Ovary (tissue), 7 donors: ENCODE measurements at regions not wholly inside any gene's neighbourhood (a gene's known extent, or its start where the extent isn't known, plus 50 kb on each side); places are given as distances from the start of the nearest gene placed in this dataset.

Experiments used
- DNase-seq, 5 donors: peaks; one replicate each; pipeline ENCODE4 v3.0.0-alpha.2; 2019 to 2020
- H3K27ac ChIP-seq, 2 donors: fragments of 200-600 bp; one replicate each; pipeline versions ENCODE4 v1.5.1 to v1.8.0; 2019 to 2022
- H3K27me3 ChIP-seq: fragments of 200-600 bp; one replicate; pipeline ENCODE4 v1.8.0; 2022
- H3K36me3 ChIP-seq: fragments of 200-600 bp; sonication (generic); one replicate; pipeline ENCODE4 v1.5.1; 2019
- H3K4me1 ChIP-seq: one replicate; pipeline ENCODE4 v1.8.1; 2013; ENCODE audit warnings: mild to moderate bottlenecking, moderate library complexity; ENCODE audit not compliant: insufficient read depth
- H3K4me3 ChIP-seq: fragments of 200-600 bp; sonication (generic); one replicate; pipeline ENCODE4 v1.5.1; 2017
- H3K9me3 ChIP-seq, 2 donors: fragments of 200-600 bp in 1 of 2; sonication (generic) in 1 of 2; one replicate each; pipeline versions ENCODE4 v1.5.1 to v1.8.1; 2013 to 2019; ENCODE audit warnings: mild to moderate bottlenecking in 1 of 2, moderate library complexity in 1 of 2
- EP300 ChIP-seq: sonication (generic); formaldehyde crosslinking; IDR thresholded peaks from one replicate; pipeline ENCODE4 v1.6.1; 2017; ENCODE audit warnings: antibody characterized with exemption
- POLR2A ChIP-seq: fragments of 450-650 bp; IDR thresholded peaks from one replicate; pipeline ENCODE4 v1.6.1; 2017; ENCODE audit warnings: antibody characterized with exemption, mild to moderate bottlenecking, moderate library complexity
- WGBS, 3 donors: extraction: QIAGEN DNeasy Blood & Tissue Kit in 1 of 3; methylation state at CpG; one replicate each; pipeline versions ENCODE4 v1.1.5 to v1.1.7; 2013 to 2017; 5-methylcytosine and 5-hydroxymethylcytosine counted together
- intact Hi-C, 4 donors: fragments of 100-400 bp; cut with DNase I; formaldehyde crosslinking; loops; one replicate each; pipeline versions ENCODE4 v1.11.0 to v1.15.1; 2022 to 2023
- TF ChIP-seq, protein P1 (sequence below), 3 donors: fragments of 450-650 bp in 2 of 3; fragments of 200-600 bp in 1 of 3; IDR thresholded peaks; one replicate each; pipeline versions ENCODE4 v1.5.1 to v1.8.0; 2016 to 2022; ENCODE audit warnings: antibody characterized with exemption in 3 of 3, mild to moderate bottlenecking in 1 of 3
- donor health status: DM: no; HTN: no; CAD: no; lungs with moderate emphysema.
- donor health status: DM: no; HTN: no; CAD: no.
- donor health status: Bipolar disorder and iron deficiency.
- donor health status: DM: no; HTN: no; CAD: no.
- donor health status: DM: yes; HTN: yes; CAD: no.

DNA sequence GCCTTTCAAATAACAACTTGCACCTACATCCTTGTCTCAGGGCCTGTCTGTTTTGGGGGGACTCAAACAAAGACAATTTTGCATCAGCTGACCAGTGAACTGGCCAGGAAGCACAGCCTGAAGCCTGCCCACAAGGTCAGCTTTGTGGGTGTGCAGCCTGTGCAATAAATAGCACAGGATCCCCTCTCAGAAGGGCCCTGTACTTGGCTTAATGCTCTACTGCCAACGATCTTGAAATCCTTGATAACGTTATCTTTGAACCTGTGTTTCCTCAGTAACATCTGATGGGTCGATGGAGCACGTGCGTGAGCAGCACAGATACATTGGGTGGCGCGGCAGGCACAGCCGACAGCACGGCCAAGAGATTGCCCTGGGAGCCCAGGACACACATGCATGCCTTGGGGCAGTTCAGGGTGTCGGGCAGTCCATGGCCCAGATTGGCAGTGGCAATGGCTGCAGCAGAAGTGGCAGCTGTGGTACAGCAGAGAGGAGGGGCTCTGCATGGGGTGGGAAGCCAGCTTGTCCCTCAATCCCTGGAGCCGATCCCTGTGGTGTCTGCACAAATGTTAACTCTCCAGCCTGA, 58.8 kb upstream of the ATP6AP2 start:
- H3K27me3 ChIP-seq = no peaks in the 10 kb centered on the region
- H3K4me3 ChIP-seq = no peak overlapping the region
- TF ChIP-seq POLR2A = no peak
- TF ChIP-seq EP300 = no peak
- TF ChIP-seq, protein P1, sequence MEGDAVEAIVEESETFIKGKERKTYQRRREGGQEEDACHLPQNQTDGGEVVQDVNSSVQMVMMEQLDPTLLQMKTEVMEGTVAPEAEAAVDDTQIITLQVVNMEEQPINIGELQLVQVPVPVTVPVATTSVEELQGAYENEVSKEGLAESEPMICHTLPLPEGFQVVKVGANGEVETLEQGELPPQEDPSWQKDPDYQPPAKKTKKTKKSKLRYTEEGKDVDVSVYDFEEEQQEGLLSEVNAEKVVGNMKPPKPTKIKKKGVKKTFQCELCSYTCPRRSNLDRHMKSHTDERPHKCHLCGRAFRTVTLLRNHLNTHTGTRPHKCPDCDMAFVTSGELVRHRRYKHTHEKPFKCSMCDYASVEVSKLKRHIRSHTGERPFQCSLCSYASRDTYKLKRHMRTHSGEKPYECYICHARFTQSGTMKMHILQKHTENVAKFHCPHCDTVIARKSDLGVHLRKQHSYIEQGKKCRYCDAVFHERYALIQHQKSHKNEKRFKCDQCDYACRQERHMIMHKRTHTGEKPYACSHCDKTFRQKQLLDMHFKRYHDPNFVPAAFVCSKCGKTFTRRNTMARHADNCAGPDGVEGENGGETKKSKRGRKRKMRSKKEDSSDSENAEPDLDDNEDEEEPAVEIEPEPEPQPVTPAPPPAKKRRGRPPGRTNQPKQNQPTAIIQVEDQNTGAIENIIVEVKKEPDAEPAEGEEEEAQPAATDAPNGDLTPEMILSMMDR (IDR thresholded peaks at IDR 0.05) = no peak
- WGBS, 3 donors = 63 to 81% (median 80%) methylated on average over 11 of the region's 11 CpGs
- H3K9me3 ChIP-seq = no peaks in the 10 kb centered on the region
- no peak for DNase-seq
- H3K27ac ChIP-seq = no peak overlapping the region
- H3K4me1 ChIP-seq = no peaks in the 10 kb centered on the region
- intact Hi-C loops = no loop called here
- no peaks in the 10 kb centered on the region for H3K36me3 ChIP-seq

DNA sequence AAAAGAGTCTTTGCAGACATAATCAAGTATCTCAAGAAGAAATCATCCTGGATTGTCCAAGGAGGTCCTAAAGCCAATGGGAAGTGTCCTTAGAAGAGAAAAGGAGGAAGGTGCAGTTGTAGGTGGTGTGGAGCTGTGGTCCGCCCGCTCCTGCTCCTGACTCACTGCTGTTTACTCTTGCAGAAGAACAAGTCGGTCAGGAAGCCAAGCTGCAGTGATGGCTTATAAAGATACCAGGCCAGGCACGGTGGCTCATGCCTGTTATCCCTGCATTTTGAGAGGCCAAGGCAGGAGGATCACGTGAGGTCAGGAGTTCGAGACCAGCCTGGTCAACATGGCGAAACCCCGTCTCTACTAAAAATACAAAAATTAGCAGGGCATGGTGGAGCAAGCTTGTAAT, 66.4 kb upstream of the ATP6AP2 start:
- H3K27ac ChIP-seq = no peak overlapping the region

GRCh38 chrX:40513835-40514234, 66.9 kb upstream of the ATP6AP2 start:
- Histone ChIP-seq H3K4me3 (no peak overlapping the region), H3K9me3 (no peaks in the 10 kb centered on the region), H3K27me3 (no peaks in the 10 kb centered on the region), H3K27ac (no peak overlapping the region), H3K36me3 (no peaks in the 10 kb centered on the region), H3K4me1 (no peaks in the 10 kb centered on the region)
- TF ChIP-seq, protein P1 (IDR thresholded peaks at IDR 0.05) = no peak
- TF ChIP-seq POLR2A (no peak), EP300 (no peak)
- DNase-seq = no peak
- intact Hi-C loops = no loop called here
- WGBS, 3 donors = 61 to 62% (median 62%) methylated on average over 7 of the region's 7 CpGs

More for the DNA sequence above, 66.4 kb upstream of the ATP6AP2 start:
- H3K4me1 ChIP-seq = no peaks in the 10 kb centered on the region
- H3K4me3 ChIP-seq = no peak overlapping the region
- intact Hi-C loops = no loop called here
- WGBS, 3 donors = 84 to 88% (median 88%) methylated on average over 8 of the region's 8 CpGs
- H3K36me3 ChIP-seq = no peaks in the 10 kb centered on the region
- H3K27me3 ChIP-seq = no peaks in the 10 kb centered on the region
- TF ChIP-seq POLR2A (no peak), EP300 (no peak)
- TF ChIP-seq, protein P1 (IDR thresholded peaks at IDR 0.05) = no peak
- no peaks in the 10 kb centered on the region for H3K9me3 ChIP-seq
- no peak for DNase-seq

GRCh38 chrX:40513012-40513411, 67.8 kb upstream of the ATP6AP2 start:
- TF ChIP-seq EP300 (no peak), POLR2A (no peak)
- TF ChIP-seq, protein P1 (IDR thresholded peaks at IDR 0.05) = no peak
- Histone ChIP-seq H3K27ac (no peak overlapping the region), H3K4me3 (no peak overlapping the region), H3K9me3 (no peaks in the 10 kb centered on the region), H3K4me1 (no peaks in the 10 kb centered on the region), H3K36me3 (no peaks in the 10 kb centered on the region), H3K27me3 (no peaks in the 10 kb centered on the region)
- intact Hi-C loops = no loop called here
- DNase-seq = no peak
- WGBS, 3 donors = 73 to 81% (median 78%) methylated on average over 5 of the region's 5 CpGs
